Upper lobe of left lung (tissue), 4 donors: ENCODE measurements at regions not wholly inside any gene's neighbourhood (a gene's known extent, or its start where the extent isn't known, plus 50 kb on each side); places are given as distances from the start of the nearest gene placed in this dataset.

ENCODE experiments used
- CTCF ChIP-seq, 6 experiments: fragments of 450-650 bp in 4 of 6; fragments of 200-600 bp in 2 of 6; sonication (generic) in 2 of 6; IDR thresholded peaks; one replicate each; pipeline ENCODE4 v1.5.1; 2016 to 2019; ENCODE audit warnings: antibody characterized with exemption in 6 of 6
- EP300 ChIP-seq, 4 donors: sonication (generic); formaldehyde crosslinking; IDR thresholded peaks; one replicate each; pipeline ENCODE4 v1.5.1; 2017; ENCODE audit warnings: antibody characterized with exemption in 4 of 4, control low read depth in 2 of 4
- POLR2A ChIP-seq, 4 donors: fragments of 450-650 bp; IDR thresholded peaks; one replicate each; pipeline ENCODE4 v1.5.1; 2016 to 2017; ENCODE audit warnings: antibody characterized with exemption in 4 of 4, mild to moderate bottlenecking in 2 of 4
- POLR2AphosphoS5 ChIP-seq, 2 donors: sonication (generic); formaldehyde crosslinking; IDR thresholded peaks; one replicate each; pipeline ENCODE4 v1.5.1; 2017; ENCODE audit warnings: antibody characterized with exemption in 2 of 2

GRCh38 chr2:12020833-12021469, 274.5 kb downstream of the LPIN1 start:
- no peak for TF ChIP-seq CTCF (IDR thresholded peaks at IDR 0.05)
- TF ChIP-seq POLR2AphosphoS5 (IDR thresholded peaks at IDR 0.05): no peak
- no peak for TF ChIP-seq POLR2A (IDR thresholded peaks at IDR 0.05)
- TF ChIP-seq EP300 (IDR thresholded peaks at IDR 0.05): no peak
